ENCODE measurements at regions not wholly inside any gene's neighbourhood (a gene's known extent, or its start where the extent isn't known, plus 50 kb on each side); places are given as distances from the start of the nearest gene placed in this dataset.

DNA sequence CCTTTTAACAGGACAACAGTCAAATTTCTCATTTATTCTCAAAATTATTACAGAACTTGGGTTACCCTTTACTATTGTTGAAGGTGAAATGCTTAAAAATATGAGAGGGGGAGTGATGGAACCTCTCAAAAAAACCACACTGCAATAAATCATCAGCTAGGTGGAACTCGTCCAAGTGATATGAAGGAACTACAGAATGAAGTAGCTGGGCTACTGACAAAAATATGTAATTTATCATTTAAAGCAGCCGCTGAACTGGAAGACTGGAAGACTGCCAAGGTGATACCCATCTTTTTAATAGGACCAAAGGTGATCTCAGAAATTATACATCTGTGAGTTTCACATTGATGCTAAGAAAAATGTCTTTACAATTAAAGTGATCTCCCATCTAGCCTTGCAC is 597.7 kb upstream of the TENM3 start:
- Histone ChIP-seq H3K9ac (ENCODE audit: low read depth in 1 of 3, low read length in 3 of 3) (no peak overlapping the region), H3K27ac (ENCODE audit: low read depth, low read length) (no peak overlapping the region), H3K36me3 (ENCODE audit: control insufficient read depth in 3 of 3, insufficient read depth in 3 of 3, low read length in 3 of 3) (no peaks in the 10 kb centered on the region), H3K9me3 (ENCODE audit: control insufficient read depth in 3 of 3, low read length in 3 of 3) (no peaks in the 10 kb centered on the region), H3K4me3 (ENCODE audit: low read length in 3 of 3) (no peak overlapping the region), H3K4me1 (ENCODE audit: control insufficient read depth in 3 of 3, insufficient read depth in 3 of 3, low read length in 3 of 3) (no peaks in the 10 kb centered on the region), H3K27me3 (ENCODE audit: control insufficient read depth in 3 of 3, insufficient read depth in 3 of 3, low read length in 3 of 3) (peaks cover 0 to 5% (median 0%) of the 10 kb centered on the region in 3 donors)

DNA sequence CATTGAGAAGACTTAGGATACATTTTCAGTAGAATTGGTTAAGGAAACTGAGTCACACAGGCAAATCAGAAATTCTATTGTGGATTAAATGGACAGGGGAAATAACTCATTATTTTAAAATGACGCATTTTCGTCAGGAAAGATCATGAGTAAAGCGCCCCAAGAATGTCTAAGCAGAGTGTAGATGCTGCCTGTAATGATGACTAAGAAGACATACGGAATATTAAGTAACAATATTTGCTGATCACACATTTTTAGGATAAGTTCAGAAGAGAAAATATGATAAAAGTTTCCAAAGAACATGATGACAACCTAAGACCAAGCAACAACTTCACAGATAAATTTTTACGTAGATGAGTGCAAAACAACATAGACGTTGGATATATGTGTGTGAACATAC is 596.3 kb upstream of the TENM3 start:
- H3K36me3 ChIP-seq (ENCODE audit: control insufficient read depth in 3 of 3, insufficient read depth in 3 of 3, low read length in 3 of 3): no peaks in the 10 kb centered on the region
- peaks cover 0 to 5% (median 0%) of the 10 kb centered on the region in 3 donors for H3K27me3 ChIP-seq (ENCODE audit: control insufficient read depth in 3 of 3, insufficient read depth in 3 of 3, low read length in 3 of 3)
- H3K4me3 ChIP-seq (ENCODE audit: low read length in 3 of 3): no peak overlapping the region
- no peak overlapping the region for H3K9ac ChIP-seq (ENCODE audit: low read depth in 1 of 3, low read length in 3 of 3)
- H3K9me3 ChIP-seq (ENCODE audit: control insufficient read depth in 3 of 3, low read length in 3 of 3): no peaks in the 10 kb centered on the region
- H3K27ac ChIP-seq (ENCODE audit: low read depth, low read length): no peak overlapping the region
- H3K4me1 ChIP-seq (ENCODE audit: control insufficient read depth in 3 of 3, insufficient read depth in 3 of 3, low read length in 3 of 3): no peaks in the 10 kb centered on the region

DNA sequence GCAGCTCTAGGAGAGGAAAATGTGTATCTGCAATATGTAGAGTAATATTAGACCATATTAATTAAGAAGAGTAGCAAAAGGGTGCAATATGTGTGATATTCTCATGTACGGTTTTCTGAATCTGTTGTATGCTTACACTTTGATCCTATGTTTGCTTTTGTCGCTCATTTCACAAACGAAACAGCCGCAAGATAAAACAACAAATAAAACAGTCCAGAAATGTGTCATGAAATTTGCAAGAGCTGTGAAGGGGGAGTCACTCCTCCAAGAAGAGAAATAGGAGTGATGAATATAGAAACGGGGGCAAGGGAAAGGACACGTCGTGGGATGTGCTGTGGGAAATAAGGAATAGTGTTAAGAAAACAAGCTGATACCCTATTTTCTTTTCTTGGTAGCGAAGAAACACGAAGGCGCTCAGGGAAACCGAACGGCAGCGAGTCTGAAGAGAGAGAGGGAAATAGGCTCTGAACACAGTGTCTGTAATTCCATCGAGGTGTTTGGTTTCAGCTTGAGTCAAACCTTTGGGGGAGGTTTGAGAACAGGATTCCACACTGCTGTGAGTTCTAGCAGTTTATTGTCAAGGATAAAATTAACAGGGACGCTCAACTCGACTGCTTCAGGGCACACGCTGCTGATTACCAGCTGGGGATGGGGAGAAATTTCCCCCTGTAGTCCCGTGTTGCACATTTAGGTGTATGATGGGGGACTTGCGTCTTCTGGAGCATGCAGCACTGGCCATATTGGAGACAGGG is 595.6 kb upstream of the TENM3 start:
- Histone ChIP-seq H3K36me3 (ENCODE audit: control insufficient read depth in 3 of 3, insufficient read depth in 3 of 3, low read length in 3 of 3) (no peaks in the 10 kb centered on the region), H3K27me3 (ENCODE audit: control insufficient read depth in 3 of 3, insufficient read depth in 3 of 3, low read length in 3 of 3) (peaks cover 0 to 5% (median 0%) of the 10 kb centered on the region in 3 donors), H3K4me3 (ENCODE audit: low read length in 3 of 3) (no peak overlapping the region), H3K9ac (ENCODE audit: low read depth in 1 of 3, low read length in 3 of 3) (no peak overlapping the region), H3K9me3 (ENCODE audit: control insufficient read depth in 3 of 3, low read length in 3 of 3) (no peaks in the 10 kb centered on the region), H3K4me1 (ENCODE audit: control insufficient read depth in 3 of 3, insufficient read depth in 3 of 3, low read length in 3 of 3) (no peaks in the 10 kb centered on the region), H3K27ac (ENCODE audit: low read depth, low read length) (no peak overlapping the region)

DNA sequence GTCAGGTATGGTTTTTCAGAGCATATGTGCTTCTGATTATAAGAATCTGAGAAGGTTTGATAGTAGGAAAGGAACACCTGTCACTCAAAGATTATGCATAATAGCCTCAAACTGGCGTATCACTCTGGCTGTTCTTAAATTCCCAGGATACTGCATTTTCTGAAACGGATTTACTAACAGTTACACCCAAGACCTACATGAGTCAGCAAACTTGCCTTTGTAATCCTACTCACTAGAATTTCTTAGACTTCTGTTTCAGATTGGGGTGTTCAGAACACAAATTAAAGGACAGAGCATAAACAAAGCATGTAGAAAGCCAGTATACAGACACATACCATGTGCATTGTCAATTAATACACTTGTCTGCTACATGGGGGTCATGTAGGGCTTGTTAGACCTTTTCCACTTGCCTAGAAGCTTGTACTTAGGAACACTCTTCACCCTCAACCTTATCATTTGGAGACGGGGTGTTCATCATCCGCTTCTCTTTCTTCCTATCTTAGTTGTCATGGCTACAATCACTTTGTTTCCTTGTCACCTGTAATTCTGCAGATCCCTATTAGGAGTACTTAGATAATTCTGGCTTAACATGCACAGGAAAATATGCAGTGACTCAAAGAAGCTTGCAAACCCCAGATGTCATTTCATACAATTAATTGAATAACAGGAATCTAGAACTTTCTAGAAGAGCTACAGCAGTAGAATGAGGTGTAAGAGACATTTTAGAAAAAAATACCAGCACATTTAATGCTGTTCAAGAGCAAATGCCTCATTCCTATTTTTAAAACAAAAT is 593.0 kb upstream of the TENM3 start:
- Histone ChIP-seq H3K4me1 (ENCODE audit: control insufficient read depth in 3 of 3, insufficient read depth in 3 of 3, low read length in 3 of 3) (no peaks in the 10 kb centered on the region), H3K27me3 (ENCODE audit: control insufficient read depth in 3 of 3, insufficient read depth in 3 of 3, low read length in 3 of 3) (peaks cover 0 to 5% (median 0%) of the 10 kb centered on the region in 3 donors), H3K27ac (ENCODE audit: low read depth, low read length) (no peak overlapping the region), H3K4me3 (ENCODE audit: low read length in 3 of 3) (no peak overlapping the region), H3K36me3 (ENCODE audit: control insufficient read depth in 3 of 3, insufficient read depth in 3 of 3, low read length in 3 of 3) (no peaks in the 10 kb centered on the region), H3K9ac (ENCODE audit: low read depth in 1 of 3, low read length in 3 of 3) (no peak overlapping the region), H3K9me3 (ENCODE audit: control insufficient read depth in 3 of 3, low read length in 3 of 3) (no peaks in the 10 kb centered on the region)

GRCh38 chr4:181656748-181657147 is 586.5 kb upstream of the TENM3 start:
- Histone ChIP-seq H3K9ac (ENCODE audit: low read depth in 1 of 3, low read length in 3 of 3) (no peak overlapping the region), H3K27me3 (ENCODE audit: control insufficient read depth in 3 of 3, insufficient read depth in 3 of 3, low read length in 3 of 3) (no peaks in the 10 kb centered on the region), H3K36me3 (ENCODE audit: control insufficient read depth in 3 of 3, insufficient read depth in 3 of 3, low read length in 3 of 3) (no peaks in the 10 kb centered on the region)

GRCh38 chr4:181659202-181659601 is 584.0 kb upstream of the TENM3 start:
- no peak overlapping the region for H3K27ac ChIP-seq (ENCODE audit: low read depth, low read length)
- no peaks in the 10 kb centered on the region for H3K36me3 ChIP-seq (ENCODE audit: control insufficient read depth in 3 of 3, insufficient read depth in 3 of 3, low read length in 3 of 3)
- H3K9me3 ChIP-seq (ENCODE audit: control insufficient read depth in 3 of 3, low read length in 3 of 3): no peaks in the 10 kb centered on the region

More at GRCh38 chr4:181656748-181657147, 586.5 kb upstream of the TENM3 start:
- H3K9me3 ChIP-seq (ENCODE audit: control insufficient read depth in 3 of 3, low read length in 3 of 3): no peaks in the 10 kb centered on the region
- no peak overlapping the region for H3K27ac ChIP-seq (ENCODE audit: low read depth, low read length)
- H3K4me1 ChIP-seq (ENCODE audit: control insufficient read depth in 3 of 3, insufficient read depth in 3 of 3, low read length in 3 of 3): no peaks in the 10 kb centered on the region
- H3K4me3 ChIP-seq (ENCODE audit: low read length in 3 of 3): no peak overlapping the region

GRCh38 chr4:181659876-181660275 is 583.3 kb upstream of the TENM3 start:
- Histone ChIP-seq H3K36me3 (ENCODE audit: control insufficient read depth in 3 of 3, insufficient read depth in 3 of 3, low read length in 3 of 3) (no peaks in the 10 kb centered on the region), H3K27me3 (ENCODE audit: control insufficient read depth in 3 of 3, insufficient read depth in 3 of 3, low read length in 3 of 3) (no peaks in the 10 kb centered on the region), H3K27ac (ENCODE audit: low read depth, low read length) (no peak overlapping the region), H3K4me1 (ENCODE audit: control insufficient read depth in 3 of 3, insufficient read depth in 3 of 3, low read length in 3 of 3) (no peaks in the 10 kb centered on the region), H3K9ac (ENCODE audit: low read depth in 1 of 3, low read length in 3 of 3) (no peak overlapping the region), H3K4me3 (ENCODE audit: low read length in 3 of 3) (no peak overlapping the region), H3K9me3 (ENCODE audit: control insufficient read depth in 3 of 3, low read length in 3 of 3) (no peaks in the 10 kb centered on the region)

More at GRCh38 chr4:181659202-181659601, 584.0 kb upstream of the TENM3 start:
- Histone ChIP-seq H3K4me1 (ENCODE audit: control insufficient read depth in 3 of 3, insufficient read depth in 3 of 3, low read length in 3 of 3) (no peaks in the 10 kb centered on the region), H3K4me3 (ENCODE audit: low read length in 3 of 3) (no peak overlapping the region), H3K27me3 (ENCODE audit: control insufficient read depth in 3 of 3, insufficient read depth in 3 of 3, low read length in 3 of 3) (no peaks in the 10 kb centered on the region), H3K9ac (ENCODE audit: low read depth in 1 of 3, low read length in 3 of 3) (no peak overlapping the region)

- Histone ChIP-seq H3K9ac (ENCODE audit: low read depth in 1 of 3, low read length in 3 of 3) (no peak overlapping the region), H3K9me3 (ENCODE audit: control insufficient read depth in 3 of 3, low read length in 3 of 3) (no peaks in the 10 kb centered on the region), H3K4me1 (ENCODE audit: control insufficient read depth in 3 of 3, insufficient read depth in 3 of 3, low read length in 3 of 3) (no peaks in the 10 kb centered on the region), H3K27me3 (ENCODE audit: control insufficient read depth in 3 of 3, insufficient read depth in 3 of 3, low read length in 3 of 3) (no peaks in the 10 kb centered on the region), H3K36me3 (ENCODE audit: control insufficient read depth in 3 of 3, insufficient read depth in 3 of 3, low read length in 3 of 3) (no peaks in the 10 kb centered on the region), H3K4me3 (ENCODE audit: low read length in 3 of 3) (no peak overlapping the region), H3K27ac (ENCODE audit: low read depth, low read length) (no peak overlapping the region)
These were observed 582.1 kb upstream of the TENM3 start for GRCh38 chr4:181661090-181661489.

GRCh38 chr4:181661923-181662322 is 581.3 kb upstream of the TENM3 start:
- Histone ChIP-seq H3K27ac (ENCODE audit: low read depth, low read length) (no peak overlapping the region), H3K9me3 (ENCODE audit: control insufficient read depth in 3 of 3, low read length in 3 of 3) (no peaks in the 10 kb centered on the region), H3K36me3 (ENCODE audit: control insufficient read depth in 3 of 3, insufficient read depth in 3 of 3, low read length in 3 of 3) (no peaks in the 10 kb centered on the region), H3K9ac (ENCODE audit: low read depth in 1 of 3, low read length in 3 of 3) (no peak overlapping the region), H3K4me1 (ENCODE audit: control insufficient read depth in 3 of 3, insufficient read depth in 3 of 3, low read length in 3 of 3) (no peaks in the 10 kb centered on the region), H3K27me3 (ENCODE audit: control insufficient read depth in 3 of 3, insufficient read depth in 3 of 3, low read length in 3 of 3) (no peaks in the 10 kb centered on the region), H3K4me3 (ENCODE audit: low read length in 3 of 3) (no peak overlapping the region)

- no peaks in the 10 kb centered on the region for H3K4me1 ChIP-seq (ENCODE audit: control insufficient read depth in 3 of 3, insufficient read depth in 3 of 3, low read length in 3 of 3)
- H3K9me3 ChIP-seq (ENCODE audit: control insufficient read depth in 3 of 3, low read length in 3 of 3): no peaks in the 10 kb centered on the region
- no peak overlapping the region for H3K4me3 ChIP-seq (ENCODE audit: low read length in 3 of 3)
- no peaks in the 10 kb centered on the region for H3K36me3 ChIP-seq (ENCODE audit: control insufficient read depth in 3 of 3, insufficient read depth in 3 of 3, low read length in 3 of 3)
- H3K9ac ChIP-seq (ENCODE audit: low read depth in 1 of 3, low read length in 3 of 3): no peak overlapping the region
- H3K27me3 ChIP-seq (ENCODE audit: control insufficient read depth in 3 of 3, insufficient read depth in 3 of 3, low read length in 3 of 3): no peaks in the 10 kb centered on the region
- H3K27ac ChIP-seq (ENCODE audit: low read depth, low read length): no peak overlapping the region
These were observed 580.8 kb upstream of the TENM3 start for GRCh38 chr4:181662383-181662782.

Measured in skeletal muscle tissue (tissue), 3 donors.